WTC11 (cell line): ENCODE measurements at regions not wholly inside any gene's neighbourhood (a gene's known extent, or its start where the extent isn't known, plus 50 kb on each side); places are given as distances from the start of the nearest gene placed in this dataset.

ENCODE experiments used
- ATAC-seq: fragments of 200-7000 bp; cut with Tn5 transposase; 2 replicates; pipeline ENCODE4 v1.10.0; 2021; ENCODE audit warnings: mild to moderate bottlenecking, moderate library complexity
- CTCF ChIA-PET: fragments of 300-600 bp; sonication (Branson Sonifier 250); formaldehyde crosslinking; loops from one replicate; lab custom pipeline; 2021; ENCODE audit warnings: antibody characterized with exemption; lab: Charles Lee
- POLR2A ChIA-PET: fragments of 350-600 bp; sonication (Branson Sonifier 250); formaldehyde crosslinking; loops from one replicate; lab custom pipeline; 2021; ENCODE audit warnings: antibody characterized with exemption; lab: Charles Lee
- DNase-seq: peaks from one replicate; pipeline ENCODE4 v3.0.0; 2021; ENCODE audit warnings: low spot score
- H3K27ac Mint-ChIP-seq: 2 replicates; pipeline ENCODE4 v1.8.0; 2021; ENCODE audit warnings: mixed read lengths
- H3K27me3 Mint-ChIP-seq: 2 replicates; pipeline ENCODE4 v1.8.0; 2021; ENCODE audit warnings: low read depth, mild to moderate bottlenecking, moderate library complexity, mixed read lengths
- H3K36me3 Mint-ChIP-seq: 2 replicates; pipeline ENCODE4 v1.8.0; 2021; ENCODE audit warnings: mixed read lengths
- H3K4me1 Mint-ChIP-seq: 2 replicates; pipeline ENCODE4 v1.8.0; 2022; ENCODE audit warnings: mixed read lengths
- H3K4me3 Mint-ChIP-seq: 2 replicates; pipeline ENCODE4 v1.8.0; 2021; ENCODE audit warnings: mild to moderate bottlenecking, moderate library complexity, mixed read lengths
- H3K9me3 Mint-ChIP-seq: 2 replicates; pipeline ENCODE4 v1.8.0; 2021; ENCODE audit warnings: mixed read lengths
- ATF3 ChIP-seq: sonication (generic); formaldehyde crosslinking; conservative IDR thresholded peaks from 2 replicates; pipeline ENCODE4 v1.8.1; 2022; ENCODE audit warnings: mild to moderate bottlenecking, missing genetic modification reagents
- ELF4 ChIP-seq: sonication (generic); formaldehyde crosslinking; IDR thresholded peaks from 2 replicates; pipeline ENCODE4 v1.8.1; 2022; ENCODE audit warnings: low read depth, mild to moderate bottlenecking, moderate library complexity, missing genetic modification reagents
- ETV6 ChIP-seq: sonication (generic); formaldehyde crosslinking; IDR thresholded peaks from 2 replicates; pipeline ENCODE4 v1.8.1; 2022; ENCODE audit warnings: mild to moderate bottlenecking, missing genetic modification reagents
- FOXP1 ChIP-seq: sonication (generic); formaldehyde crosslinking; IDR thresholded peaks from 2 replicates; pipeline ENCODE4 v1.8.0; 2022; ENCODE audit warnings: missing genetic modification reagents, mild to moderate bottlenecking, moderate library complexity, borderline replicate concordance
- MXD4 ChIP-seq: fragments of 250-450 bp; sonication (Bioruptor Pico); IDR thresholded peaks from 2 replicates; pipeline ENCODE4 v1.8.0; 2021; ENCODE audit warnings: mild to moderate bottlenecking, moderate library complexity, borderline replicate concordance
- NR3C1 ChIP-seq: sonication (generic); formaldehyde crosslinking; conservative IDR thresholded peaks from 2 replicates; pipeline ENCODE4 v1.8.1; 2023; ENCODE audit warnings: low read depth, mild to moderate bottlenecking, missing genetic modification reagents
- TEAD4 ChIP-seq: sonication (generic); formaldehyde crosslinking; IDR thresholded peaks from 2 replicates; pipeline ENCODE4 v1.8.0; 2022; ENCODE audit warnings: mild to moderate bottlenecking, missing genetic modification reagents
- ZBTB21 ChIP-seq: sonication (generic); formaldehyde crosslinking; IDR thresholded peaks from 2 replicates; pipeline ENCODE4 v1.8.1; 2023; ENCODE audit warnings: mild to moderate bottlenecking, missing genetic modification reagents, borderline replicate concordance
- ZNF423 ChIP-seq: fragments of 250-450 bp; sonication (Bioruptor Pico); IDR thresholded peaks from 2 replicates; pipeline ENCODE4 v2.1.2; 2022; ENCODE audit warnings: mild to moderate bottlenecking, moderate library complexity
- TF ChIP-seq, protein P1 (sequence below): sonication (generic); formaldehyde crosslinking; IDR thresholded peaks from 2 replicates; pipeline ENCODE4 v1.8.0; 2022; ENCODE audit warnings: missing genetic modification reagents
- TF ChIP-seq, protein P2 (sequence below): fragments of 250-450 bp; sonication (Bioruptor Pico); IDR thresholded peaks from 2 replicates; pipeline ENCODE4 v1.9.0; 2021; ENCODE audit warnings: mild to moderate bottlenecking, borderline replicate concordance
- TF ChIP-seq, protein P3 (sequence below): sonication (generic); formaldehyde crosslinking; IDR thresholded peaks from 2 replicates; pipeline ENCODE4 v1.8.1; 2023; ENCODE audit warnings: mild to moderate bottlenecking, missing genetic modification reagents, borderline replicate concordance

DNA sequence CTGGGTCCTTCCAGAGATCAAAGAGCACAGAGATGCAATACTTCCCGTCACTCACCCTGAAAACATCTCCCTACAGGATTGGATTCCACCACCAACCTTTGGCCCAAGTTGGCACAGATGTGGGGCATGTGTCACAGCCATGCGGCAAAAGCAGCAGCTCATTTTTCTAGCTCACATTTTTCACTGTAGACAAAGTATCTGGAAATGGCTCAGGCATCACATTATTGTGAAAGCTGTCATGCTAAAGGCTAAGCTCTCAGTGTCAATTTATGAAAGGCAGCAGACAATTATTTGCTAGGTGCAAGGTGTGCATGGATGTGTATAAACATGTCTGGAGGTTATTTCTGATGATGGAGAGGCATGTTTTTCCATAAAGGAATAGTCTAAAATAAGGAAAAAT, 213.3 kb upstream of the PRNP start:
- no peak overlapping the region for H3K27ac Mint-ChIP-seq
- H3K9me3 Mint-ChIP-seq, result peaks cover 6% of the 10 kb centered on the region
- CTCF ChIA-PET, result no interaction called here

More for the DNA sequence above, 213.3 kb upstream of the PRNP start:
- POLR2A ChIA-PET, result no interaction called here
- TF ChIP-seq ZBTB21 (CRISPR knock-in tag) (no peak), TEAD4 (CRISPR knock-in tag) (no peak), ETV6 (CRISPR knock-in tag) (no peak), ELF4 (no peak), ATF3 (CRISPR knock-in tag) (no peak), MXD4 (CRISPR knock-in tag) (no peak), FOXP1 (no peak), NR3C1 (CRISPR knock-in tag) (no peak), ZNF423 (no peak)
- TF ChIP-seq, protein P1, sequence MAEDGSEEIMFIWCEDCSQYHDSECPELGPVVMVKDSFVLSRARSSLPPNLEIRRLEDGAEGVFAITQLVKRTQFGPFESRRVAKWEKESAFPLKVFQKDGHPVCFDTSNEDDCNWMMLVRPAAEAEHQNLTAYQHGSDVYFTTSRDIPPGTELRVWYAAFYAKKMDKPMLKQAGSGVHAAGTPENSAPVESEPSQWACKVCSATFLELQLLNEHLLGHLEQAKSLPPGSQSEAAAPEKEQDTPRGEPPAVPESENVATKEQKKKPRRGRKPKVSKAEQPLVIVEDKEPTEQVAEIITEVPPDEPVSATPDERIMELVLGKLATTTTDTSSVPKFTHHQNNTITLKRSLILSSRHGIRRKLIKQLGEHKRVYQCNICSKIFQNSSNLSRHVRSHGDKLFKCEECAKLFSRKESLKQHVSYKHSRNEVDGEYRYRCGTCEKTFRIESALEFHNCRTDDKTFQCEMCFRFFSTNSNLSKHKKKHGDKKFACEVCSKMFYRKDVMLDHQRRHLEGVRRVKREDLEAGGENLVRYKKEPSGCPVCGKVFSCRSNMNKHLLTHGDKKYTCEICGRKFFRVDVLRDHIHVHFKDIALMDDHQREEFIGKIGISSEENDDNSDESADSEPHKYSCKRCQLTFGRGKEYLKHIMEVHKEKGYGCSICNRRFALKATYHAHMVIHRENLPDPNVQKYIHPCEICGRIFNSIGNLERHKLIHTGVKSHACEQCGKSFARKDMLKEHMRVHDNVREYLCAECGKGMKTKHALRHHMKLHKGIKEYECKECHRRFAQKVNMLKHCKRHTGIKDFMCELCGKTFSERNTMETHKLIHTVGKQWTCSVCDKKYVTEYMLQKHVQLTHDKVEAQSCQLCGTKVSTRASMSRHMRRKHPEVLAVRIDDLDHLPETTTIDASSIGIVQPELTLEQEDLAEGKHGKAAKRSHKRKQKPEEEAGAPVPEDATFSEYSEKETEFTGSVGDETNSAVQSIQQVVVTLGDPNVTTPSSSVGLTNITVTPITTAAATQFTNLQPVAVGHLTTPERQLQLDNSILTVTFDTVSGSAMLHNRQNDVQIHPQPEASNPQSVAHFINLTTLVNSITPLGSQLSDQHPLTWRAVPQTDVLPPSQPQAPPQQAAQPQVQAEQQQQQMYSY (CRISPR knock-in tag), result no peak
- TF ChIP-seq, protein P2, sequence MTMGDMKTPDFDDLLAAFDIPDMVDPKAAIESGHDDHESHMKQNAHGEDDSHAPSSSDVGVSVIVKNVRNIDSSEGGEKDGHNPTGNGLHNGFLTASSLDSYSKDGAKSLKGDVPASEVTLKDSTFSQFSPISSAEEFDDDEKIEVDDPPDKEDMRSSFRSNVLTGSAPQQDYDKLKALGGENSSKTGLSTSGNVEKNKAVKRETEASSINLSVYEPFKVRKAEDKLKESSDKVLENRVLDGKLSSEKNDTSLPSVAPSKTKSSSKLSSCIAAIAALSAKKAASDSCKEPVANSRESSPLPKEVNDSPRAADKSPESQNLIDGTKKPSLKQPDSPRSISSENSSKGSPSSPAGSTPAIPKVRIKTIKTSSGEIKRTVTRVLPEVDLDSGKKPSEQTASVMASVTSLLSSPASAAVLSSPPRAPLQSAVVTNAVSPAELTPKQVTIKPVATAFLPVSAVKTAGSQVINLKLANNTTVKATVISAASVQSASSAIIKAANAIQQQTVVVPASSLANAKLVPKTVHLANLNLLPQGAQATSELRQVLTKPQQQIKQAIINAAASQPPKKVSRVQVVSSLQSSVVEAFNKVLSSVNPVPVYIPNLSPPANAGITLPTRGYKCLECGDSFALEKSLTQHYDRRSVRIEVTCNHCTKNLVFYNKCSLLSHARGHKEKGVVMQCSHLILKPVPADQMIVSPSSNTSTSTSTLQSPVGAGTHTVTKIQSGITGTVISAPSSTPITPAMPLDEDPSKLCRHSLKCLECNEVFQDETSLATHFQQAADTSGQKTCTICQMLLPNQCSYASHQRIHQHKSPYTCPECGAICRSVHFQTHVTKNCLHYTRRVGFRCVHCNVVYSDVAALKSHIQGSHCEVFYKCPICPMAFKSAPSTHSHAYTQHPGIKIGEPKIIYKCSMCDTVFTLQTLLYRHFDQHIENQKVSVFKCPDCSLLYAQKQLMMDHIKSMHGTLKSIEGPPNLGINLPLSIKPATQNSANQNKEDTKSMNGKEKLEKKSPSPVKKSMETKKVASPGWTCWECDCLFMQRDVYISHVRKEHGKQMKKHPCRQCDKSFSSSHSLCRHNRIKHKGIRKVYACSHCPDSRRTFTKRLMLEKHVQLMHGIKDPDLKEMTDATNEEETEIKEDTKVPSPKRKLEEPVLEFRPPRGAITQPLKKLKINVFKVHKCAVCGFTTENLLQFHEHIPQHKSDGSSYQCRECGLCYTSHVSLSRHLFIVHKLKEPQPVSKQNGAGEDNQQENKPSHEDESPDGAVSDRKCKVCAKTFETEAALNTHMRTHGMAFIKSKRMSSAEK (CRISPR knock-in tag), result no peak
- TF ChIP-seq, protein P3, sequence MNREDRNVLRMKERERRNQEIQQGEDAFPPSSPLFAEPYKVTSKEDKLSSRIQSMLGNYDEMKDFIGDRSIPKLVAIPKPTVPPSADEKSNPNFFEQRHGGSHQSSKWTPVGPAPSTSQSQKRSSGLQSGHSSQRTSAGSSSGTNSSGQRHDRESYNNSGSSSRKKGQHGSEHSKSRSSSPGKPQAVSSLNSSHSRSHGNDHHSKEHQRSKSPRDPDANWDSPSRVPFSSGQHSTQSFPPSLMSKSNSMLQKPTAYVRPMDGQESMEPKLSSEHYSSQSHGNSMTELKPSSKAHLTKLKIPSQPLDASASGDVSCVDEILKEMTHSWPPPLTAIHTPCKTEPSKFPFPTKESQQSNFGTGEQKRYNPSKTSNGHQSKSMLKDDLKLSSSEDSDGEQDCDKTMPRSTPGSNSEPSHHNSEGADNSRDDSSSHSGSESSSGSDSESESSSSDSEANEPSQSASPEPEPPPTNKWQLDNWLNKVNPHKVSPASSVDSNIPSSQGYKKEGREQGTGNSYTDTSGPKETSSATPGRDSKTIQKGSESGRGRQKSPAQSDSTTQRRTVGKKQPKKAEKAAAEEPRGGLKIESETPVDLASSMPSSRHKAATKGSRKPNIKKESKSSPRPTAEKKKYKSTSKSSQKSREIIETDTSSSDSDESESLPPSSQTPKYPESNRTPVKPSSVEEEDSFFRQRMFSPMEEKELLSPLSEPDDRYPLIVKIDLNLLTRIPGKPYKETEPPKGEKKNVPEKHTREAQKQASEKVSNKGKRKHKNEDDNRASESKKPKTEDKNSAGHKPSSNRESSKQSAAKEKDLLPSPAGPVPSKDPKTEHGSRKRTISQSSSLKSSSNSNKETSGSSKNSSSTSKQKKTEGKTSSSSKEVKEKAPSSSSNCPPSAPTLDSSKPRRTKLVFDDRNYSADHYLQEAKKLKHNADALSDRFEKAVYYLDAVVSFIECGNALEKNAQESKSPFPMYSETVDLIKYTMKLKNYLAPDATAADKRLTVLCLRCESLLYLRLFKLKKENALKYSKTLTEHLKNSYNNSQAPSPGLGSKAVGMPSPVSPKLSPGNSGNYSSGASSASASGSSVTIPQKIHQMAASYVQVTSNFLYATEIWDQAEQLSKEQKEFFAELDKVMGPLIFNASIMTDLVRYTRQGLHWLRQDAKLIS (CRISPR knock-in tag), result no peak
- Mint-ChIP-seq H3K36me3 (no peaks in the 10 kb centered on the region), H3K4me1 (peaks cover 3% of the 10 kb centered on the region), H3K27me3 (no peaks in the 10 kb centered on the region), H3K4me3 (no peak overlapping the region)
- ATAC-seq (no peak), DNase-seq (no peak)
